IMR-90 (cell line): ENCODE measurements at regions not wholly inside any gene's neighbourhood (a gene's known extent, or its start where the extent isn't known, plus 50 kb on each side); places are given as distances from the start of the nearest gene placed in this dataset.

ENCODE experiments used
- BHLHE40 ChIP-seq: fragments of 150-350 bp; IDR thresholded peaks from 2 replicates; pipeline ENCODE4 v1.6.1; 2016; ENCODE audit warnings: mild to moderate bottlenecking, low read depth, low read length
- FOS ChIP-seq: fragments of 150-350 bp; IDR thresholded peaks from 2 replicates; pipeline ENCODE4 v1.6.1; 2016; ENCODE audit warnings: low read depth, low read length
- MAFK ChIP-seq: IDR thresholded peaks from 2 replicates; pipeline ENCODE4 v1.6.1; 2012; ENCODE audit warnings: low read depth, low read length, improper control_type of control experiment
- MXI1 ChIP-seq: IDR thresholded peaks from 2 replicates; pipeline ENCODE4 v1.6.1; 2012; ENCODE audit warnings: low read depth, mild to moderate bottlenecking, low read length, moderate library complexity, borderline replicate concordance
- POLR2A ChIP-seq: IDR thresholded peaks from 2 replicates; pipeline ENCODE4 v1.6.1; 2012; ENCODE audit warnings: mild to moderate bottlenecking, low read depth, low read length
- RAD21 ChIP-seq: IDR thresholded peaks from 2 replicates; pipeline ENCODE4 v1.6.1; 2012; ENCODE audit warnings: low read length, improper control_type of control experiment
- RCOR1 ChIP-seq: IDR thresholded peaks from 2 replicates; pipeline ENCODE4 v1.6.1; 2012; ENCODE audit warnings: mild to moderate bottlenecking, low read length, improper control_type of control experiment; ENCODE audit not compliant: insufficient replicate concordance
- TF ChIP-seq, protein P1 (sequence below): conservative IDR thresholded peaks from 2 replicates; pipeline ENCODE4 v1.5.1; 2012; ENCODE audit warnings: mild to moderate bottlenecking, low read depth, low read length, improper control_type of control experiment
- TF ChIP-seq, protein P2 (sequence below): fragments of 150-350 bp; IDR thresholded peaks from 2 replicates; pipeline ENCODE4 v1.6.1; 2017; ENCODE audit warnings: mild to moderate bottlenecking, antibody characterized with exemption, low read length, low read depth

DNA sequence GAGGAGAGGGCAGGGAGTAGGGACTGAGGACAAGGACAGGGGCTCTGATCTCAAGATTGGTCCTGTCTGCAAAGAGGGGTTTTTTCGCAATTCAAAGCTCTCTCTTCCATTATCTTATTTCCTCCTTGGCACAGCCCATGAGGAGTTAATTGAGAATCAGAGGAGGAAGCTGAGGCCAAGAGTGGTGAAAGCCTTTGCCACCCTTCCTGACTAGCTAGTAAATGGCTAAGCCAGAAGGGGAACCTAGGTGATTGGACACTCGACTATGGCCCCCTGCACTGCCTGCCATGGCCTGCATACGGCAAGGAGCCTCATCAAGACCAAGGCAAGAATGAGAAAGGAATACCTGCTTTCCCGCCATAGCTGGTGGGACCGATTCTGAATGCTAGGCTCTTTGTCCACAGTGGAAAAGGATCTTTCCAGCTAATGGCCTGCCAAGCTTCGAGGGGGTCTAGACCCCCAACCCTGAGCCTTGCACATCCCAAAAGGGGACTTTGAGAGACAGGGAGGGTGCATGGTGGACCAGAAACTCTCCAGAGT is 237.9 kb downstream of the HAUS1 start:
- TF ChIP-seq, protein P1, sequence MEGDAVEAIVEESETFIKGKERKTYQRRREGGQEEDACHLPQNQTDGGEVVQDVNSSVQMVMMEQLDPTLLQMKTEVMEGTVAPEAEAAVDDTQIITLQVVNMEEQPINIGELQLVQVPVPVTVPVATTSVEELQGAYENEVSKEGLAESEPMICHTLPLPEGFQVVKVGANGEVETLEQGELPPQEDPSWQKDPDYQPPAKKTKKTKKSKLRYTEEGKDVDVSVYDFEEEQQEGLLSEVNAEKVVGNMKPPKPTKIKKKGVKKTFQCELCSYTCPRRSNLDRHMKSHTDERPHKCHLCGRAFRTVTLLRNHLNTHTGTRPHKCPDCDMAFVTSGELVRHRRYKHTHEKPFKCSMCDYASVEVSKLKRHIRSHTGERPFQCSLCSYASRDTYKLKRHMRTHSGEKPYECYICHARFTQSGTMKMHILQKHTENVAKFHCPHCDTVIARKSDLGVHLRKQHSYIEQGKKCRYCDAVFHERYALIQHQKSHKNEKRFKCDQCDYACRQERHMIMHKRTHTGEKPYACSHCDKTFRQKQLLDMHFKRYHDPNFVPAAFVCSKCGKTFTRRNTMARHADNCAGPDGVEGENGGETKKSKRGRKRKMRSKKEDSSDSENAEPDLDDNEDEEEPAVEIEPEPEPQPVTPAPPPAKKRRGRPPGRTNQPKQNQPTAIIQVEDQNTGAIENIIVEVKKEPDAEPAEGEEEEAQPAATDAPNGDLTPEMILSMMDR = no peak
- TF ChIP-seq POLR2A (no peak), FOS (no peak), RAD21 (no peak), BHLHE40 (no peak), MAFK (no peak), MXI1 (no peak), RCOR1 (no peak)
- TF ChIP-seq, protein P2, sequence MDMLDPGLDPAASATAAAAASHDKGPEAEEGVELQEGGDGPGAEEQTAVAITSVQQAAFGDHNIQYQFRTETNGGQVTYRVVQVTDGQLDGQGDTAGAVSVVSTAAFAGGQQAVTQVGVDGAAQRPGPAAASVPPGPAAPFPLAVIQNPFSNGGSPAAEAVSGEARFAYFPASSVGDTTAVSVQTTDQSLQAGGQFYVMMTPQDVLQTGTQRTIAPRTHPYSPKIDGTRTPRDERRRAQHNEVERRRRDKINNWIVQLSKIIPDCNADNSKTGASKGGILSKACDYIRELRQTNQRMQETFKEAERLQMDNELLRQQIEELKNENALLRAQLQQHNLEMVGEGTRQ = no peak
